ENCODE measurements at regions not wholly inside any gene's neighbourhood (a gene's known extent, or its start where the extent isn't known, plus 50 kb on each side); places are given as distances from the start of the nearest gene placed in this dataset.

GRCh38 chr7:68321776-68322496 lies 1276.3 kb upstream of the AUTS2 start:
- TF ChIP-seq, protein P1, sequence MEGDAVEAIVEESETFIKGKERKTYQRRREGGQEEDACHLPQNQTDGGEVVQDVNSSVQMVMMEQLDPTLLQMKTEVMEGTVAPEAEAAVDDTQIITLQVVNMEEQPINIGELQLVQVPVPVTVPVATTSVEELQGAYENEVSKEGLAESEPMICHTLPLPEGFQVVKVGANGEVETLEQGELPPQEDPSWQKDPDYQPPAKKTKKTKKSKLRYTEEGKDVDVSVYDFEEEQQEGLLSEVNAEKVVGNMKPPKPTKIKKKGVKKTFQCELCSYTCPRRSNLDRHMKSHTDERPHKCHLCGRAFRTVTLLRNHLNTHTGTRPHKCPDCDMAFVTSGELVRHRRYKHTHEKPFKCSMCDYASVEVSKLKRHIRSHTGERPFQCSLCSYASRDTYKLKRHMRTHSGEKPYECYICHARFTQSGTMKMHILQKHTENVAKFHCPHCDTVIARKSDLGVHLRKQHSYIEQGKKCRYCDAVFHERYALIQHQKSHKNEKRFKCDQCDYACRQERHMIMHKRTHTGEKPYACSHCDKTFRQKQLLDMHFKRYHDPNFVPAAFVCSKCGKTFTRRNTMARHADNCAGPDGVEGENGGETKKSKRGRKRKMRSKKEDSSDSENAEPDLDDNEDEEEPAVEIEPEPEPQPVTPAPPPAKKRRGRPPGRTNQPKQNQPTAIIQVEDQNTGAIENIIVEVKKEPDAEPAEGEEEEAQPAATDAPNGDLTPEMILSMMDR (conservative IDR thresholded peaks at IDR 0.05 in 1 of 2, IDR thresholded peaks at IDR 0.05 in 1 of 2; ENCODE audit: low read depth in 1 of 2, low read length in 2 of 2) = no peak
- TF ChIP-seq EZH2 (IDR thresholded peaks at IDR 0.05; ENCODE audit: low read length, missing control alignments) = no peak

Measured in fibroblast of lung (primary cell).